ENCODE measurements at regions not wholly inside any gene's neighbourhood (a gene's known extent, or its start where the extent isn't known, plus 50 kb on each side); places are given as distances from the start of the nearest gene placed in this dataset.

DNA sequence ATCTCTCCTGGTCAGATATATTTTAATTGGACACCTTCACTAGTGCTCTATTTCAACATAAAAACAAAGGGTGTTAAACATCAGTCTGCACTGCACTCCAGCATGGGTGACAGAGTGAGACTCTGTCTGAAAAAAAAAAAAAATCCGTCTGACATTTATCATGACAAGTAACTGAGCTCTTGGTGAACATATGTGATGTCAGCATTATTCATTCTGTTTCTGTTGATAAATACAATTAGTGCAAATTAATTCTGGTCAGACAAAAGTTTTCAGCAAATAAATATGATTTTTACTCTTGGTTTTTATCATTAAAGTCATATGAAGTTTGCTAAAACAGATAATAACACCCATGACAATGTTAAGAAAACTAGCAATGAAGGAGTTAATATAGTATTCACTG lies 692.8 kb upstream of the GRM3 start:
- TF ChIP-seq JUND (IDR thresholded peaks at IDR 0.05), result no peak
- no peak for TF ChIP-seq POLR2AphosphoS5 (IDR thresholded peaks at IDR 0.05; ENCODE audit: low read depth, low read length)
- TF ChIP-seq ZNF274 (IDR thresholded peaks at IDR 0.05; ENCODE audit: low read depth, low read length), result no peak
- no peak for TF ChIP-seq ZFX (IDR thresholded peaks at IDR 0.05)
- TF ChIP-seq, protein P1, sequence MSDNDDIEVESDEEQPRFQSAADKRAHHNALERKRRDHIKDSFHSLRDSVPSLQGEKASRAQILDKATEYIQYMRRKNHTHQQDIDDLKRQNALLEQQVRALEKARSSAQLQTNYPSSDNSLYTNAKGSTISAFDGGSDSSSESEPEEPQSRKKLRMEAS (IDR thresholded peaks at IDR 0.05), result no peak
- no peak for TF ChIP-seq CBX3 (IDR thresholded peaks at IDR 0.05; ENCODE audit: low read depth)
- no peak for TF ChIP-seq ELF1 (IDR thresholded peaks at IDR 0.05; ENCODE audit: borderline replicate concordance, low read depth)
- Histone ChIP-seq H3K36me3 (ENCODE audit: control insufficient read depth in 1 of 2, insufficient read depth in 2 of 2, low read length in 2 of 2) (no peaks in the 10 kb centered on the region), H3K9me2 (ENCODE audit: insufficient read depth) (no peaks in the 10 kb centered on the region), H3K79me2 (ENCODE audit: insufficient read depth, low read length) (no peaks in the 10 kb centered on the region), H3K27ac (ENCODE audit: low read depth, low read length) (no peak overlapping the region), H3K4me1 (ENCODE audit: control insufficient read depth in 1 of 2, insufficient read depth in 2 of 2, low read length in 2 of 2) (no peaks in the 10 kb centered on the region), H3K9ac (ENCODE audit: low read length) (no peak overlapping the region), H4K20me1 (ENCODE audit: insufficient read depth) (no peaks in the 10 kb centered on the region), H3K4me3 (replicated peaks in 1 of 2; ENCODE audit: low read depth in 1 of 2, low read length in 2 of 2) (no peak overlapping the region), H2AFZ (ENCODE audit: low read depth, low read length, poor library complexity, severe bottlenecking) (no peak overlapping the region), H3K9me3 (ENCODE audit: control insufficient read depth in 1 of 2, insufficient read depth in 1 of 2, low read depth in 1 of 2, low read length in 2 of 2) (no peaks in the 10 kb centered on the region; a peak in 3 of 4 replicates), H3K4me2 (ENCODE audit: low read length) (no peak overlapping the region), H3K27me3 (ENCODE audit: insufficient read depth, low read length) (no peaks in the 10 kb centered on the region)
- ATAC-seq, result no peak
- no peak for DNase-seq (ENCODE audit: low read depth, low spot score)
- no TSS peak for BruUV-seq (replicated peaks)
- POLR2A ChIA-PET, result no interaction called here
- RAD21 ChIA-PET (ENCODE audit: low non-redundant PET in 1 of 2, low total read pairs in 2 of 2, uncharacterized antibody in 2 of 2, unreplicated experiment in 2 of 2), result no interaction called here
- CTCF ChIA-PET, result no interaction called here
- intact Hi-C loops (cut with micrococcal nuclease), result no loop called here

- Histone ChIP-seq H3K9me2 (ENCODE audit: insufficient read depth) (no peaks in the 10 kb centered on the region), H3K4me2 (ENCODE audit: low read length) (no peak overlapping the region), H3K36me3 (ENCODE audit: control insufficient read depth in 1 of 2, insufficient read depth in 2 of 2, low read length in 2 of 2) (no peaks in the 10 kb centered on the region), H3K9me3 (ENCODE audit: control insufficient read depth in 1 of 2, insufficient read depth in 1 of 2, low read depth in 1 of 2, low read length in 2 of 2) (no peaks in the 10 kb centered on the region; a peak in 3 of 4 replicates), H3K27me3 (ENCODE audit: insufficient read depth, low read length) (no peaks in the 10 kb centered on the region), H3K4me1 (ENCODE audit: control insufficient read depth in 1 of 2, insufficient read depth in 2 of 2, low read length in 2 of 2) (no peaks in the 10 kb centered on the region), H4K20me1 (ENCODE audit: insufficient read depth) (no peaks in the 10 kb centered on the region), H2AFZ (ENCODE audit: low read depth, low read length, poor library complexity, severe bottlenecking) (no peak overlapping the region), H3K4me3 (replicated peaks in 1 of 2; ENCODE audit: low read depth in 1 of 2, low read length in 2 of 2) (no peak overlapping the region), H3K27ac (ENCODE audit: low read depth, low read length) (no peak overlapping the region), H3K9ac (ENCODE audit: low read length) (no peak overlapping the region), H3K79me2 (ENCODE audit: insufficient read depth, low read length) (no peaks in the 10 kb centered on the region)
- intact Hi-C loops (cut with micrococcal nuclease), result no loop called here
- ChIA-PET CTCF (no interaction called here), RAD21 (ENCODE audit: low non-redundant PET in 1 of 2, low total read pairs in 2 of 2, uncharacterized antibody in 2 of 2, unreplicated experiment in 2 of 2) (no interaction called here), POLR2A (no interaction called here)
- no peak for ATAC-seq
- no TSS peak for BruUV-seq (replicated peaks)
- DNase-seq (ENCODE audit: low read depth, low spot score), result no peak
- no peak for TF ChIP-seq CBX3 (IDR thresholded peaks at IDR 0.05; ENCODE audit: low read depth)
- TF ChIP-seq RAD21 (IDR thresholded peaks at IDR 0.05; ENCODE audit: low read depth), result no peak
- no peak for TF ChIP-seq ZNF274 (IDR thresholded peaks at IDR 0.05; ENCODE audit: low read depth, low read length)
- TF ChIP-seq EZH2 (IDR thresholded peaks at IDR 0.05), result no peak
- no peak for TF ChIP-seq SIN3A (IDR thresholded peaks at IDR 0.05; ENCODE audit: low read depth)
- TF ChIP-seq, protein P1 (IDR thresholded peaks at IDR 0.05), result no peak
- no peak for TF ChIP-seq ELF1 (IDR thresholded peaks at IDR 0.05; ENCODE audit: borderline replicate concordance, low read depth)
- TF ChIP-seq, protein P2, sequence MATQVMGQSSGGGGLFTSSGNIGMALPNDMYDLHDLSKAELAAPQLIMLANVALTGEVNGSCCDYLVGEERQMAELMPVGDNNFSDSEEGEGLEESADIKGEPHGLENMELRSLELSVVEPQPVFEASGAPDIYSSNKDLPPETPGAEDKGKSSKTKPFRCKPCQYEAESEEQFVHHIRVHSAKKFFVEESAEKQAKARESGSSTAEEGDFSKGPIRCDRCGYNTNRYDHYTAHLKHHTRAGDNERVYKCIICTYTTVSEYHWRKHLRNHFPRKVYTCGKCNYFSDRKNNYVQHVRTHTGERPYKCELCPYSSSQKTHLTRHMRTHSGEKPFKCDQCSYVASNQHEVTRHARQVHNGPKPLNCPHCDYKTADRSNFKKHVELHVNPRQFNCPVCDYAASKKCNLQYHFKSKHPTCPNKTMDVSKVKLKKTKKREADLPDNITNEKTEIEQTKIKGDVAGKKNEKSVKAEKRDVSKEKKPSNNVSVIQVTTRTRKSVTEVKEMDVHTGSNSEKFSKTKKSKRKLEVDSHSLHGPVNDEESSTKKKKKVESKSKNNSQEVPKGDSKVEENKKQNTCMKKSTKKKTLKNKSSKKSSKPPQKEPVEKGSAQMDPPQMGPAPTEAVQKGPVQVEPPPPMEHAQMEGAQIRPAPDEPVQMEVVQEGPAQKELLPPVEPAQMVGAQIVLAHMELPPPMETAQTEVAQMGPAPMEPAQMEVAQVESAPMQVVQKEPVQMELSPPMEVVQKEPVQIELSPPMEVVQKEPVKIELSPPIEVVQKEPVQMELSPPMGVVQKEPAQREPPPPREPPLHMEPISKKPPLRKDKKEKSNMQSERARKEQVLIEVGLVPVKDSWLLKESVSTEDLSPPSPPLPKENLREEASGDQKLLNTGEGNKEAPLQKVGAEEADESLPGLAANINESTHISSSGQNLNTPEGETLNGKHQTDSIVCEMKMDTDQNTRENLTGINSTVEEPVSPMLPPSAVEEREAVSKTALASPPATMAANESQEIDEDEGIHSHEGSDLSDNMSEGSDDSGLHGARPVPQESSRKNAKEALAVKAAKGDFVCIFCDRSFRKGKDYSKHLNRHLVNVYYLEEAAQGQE (IDR thresholded peaks at IDR 0.05; ENCODE audit: low read depth), result no peak
Observed at GRCh38 chr7:85950418-85950817, 693.3 kb upstream of the GRM3 start.
